SIG-M5 treated with dmso at 0.1 percent for 504 hours (cell line): ENCODE measurements at regions not wholly inside any gene's neighbourhood (a gene's known extent, or its start where the extent isn't known, plus 50 kb on each side); places are given as distances from the start of the nearest gene placed in this dataset.
A peak's percentile ranks its signal among the peaks of the same experiment; 100 is the strongest.

Source experiments
- DNase-seq: peaks from one replicate; lab custom pipeline; 2025; ENCODE audit not compliant: unreplicated experiment; lab: John Stamatoyannopoulos, UW

DNA sequence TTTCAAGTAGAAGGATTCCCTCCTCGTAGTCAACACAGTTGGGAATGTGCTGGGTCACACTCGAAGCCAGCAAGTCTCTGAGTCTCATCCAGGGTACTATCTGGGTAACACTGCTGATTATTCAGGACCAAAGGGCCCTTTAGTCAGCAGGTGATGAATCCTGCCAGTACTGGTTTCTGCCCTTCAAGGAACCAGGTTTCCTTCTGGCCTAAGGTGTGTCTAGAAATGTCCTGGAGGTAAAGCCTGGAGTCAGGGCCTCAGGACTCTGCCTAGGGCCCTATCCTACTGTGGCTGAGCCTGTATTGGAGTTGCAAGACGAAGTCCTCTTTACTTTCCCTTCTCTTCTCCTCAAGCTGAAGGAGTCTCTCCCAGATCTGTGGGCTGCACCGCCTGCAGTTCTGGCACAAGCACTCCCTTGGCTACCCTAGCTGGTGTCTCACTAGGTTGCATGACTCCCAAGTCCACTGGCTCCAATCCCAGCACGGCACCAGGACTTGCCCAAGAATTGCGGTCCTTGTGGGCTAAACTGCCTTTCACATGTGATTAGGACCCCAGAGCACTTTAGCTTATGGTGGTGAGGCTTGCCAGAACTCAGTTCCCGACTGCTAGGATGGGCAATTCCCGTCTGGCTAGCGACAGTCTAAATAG is 193.7 kb upstream of the PDE3A start:
- DNase-seq, result no peak

DNA sequence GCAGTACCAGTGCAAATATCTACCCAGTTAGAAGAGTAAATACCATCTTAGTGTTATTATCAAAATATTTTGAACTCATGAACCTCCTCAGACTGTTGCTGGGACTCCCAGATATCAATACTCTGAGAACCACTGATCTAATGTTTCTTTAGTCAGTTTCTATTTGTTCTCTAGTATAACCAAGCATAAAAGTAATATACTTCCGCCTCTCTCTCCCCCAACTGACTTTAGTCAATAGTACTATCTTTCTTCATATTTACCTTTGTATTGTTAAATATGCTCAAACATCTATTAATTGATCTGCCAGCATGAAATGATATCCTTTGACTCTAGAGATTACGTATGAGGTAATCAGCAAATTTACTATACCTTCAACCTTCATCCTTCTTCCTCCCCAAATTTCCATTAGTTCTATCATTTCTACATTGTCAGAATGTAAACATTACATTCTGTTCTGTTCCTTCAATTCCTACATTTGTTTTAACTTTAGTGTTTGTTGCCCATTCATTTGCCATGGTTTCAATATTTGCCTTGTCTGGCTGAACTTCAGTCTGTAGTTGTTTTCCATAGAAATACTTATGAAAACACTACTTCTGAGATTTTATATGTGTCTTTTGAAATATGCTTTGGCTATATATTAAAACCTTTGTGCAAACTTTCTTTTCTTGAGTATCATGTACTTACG is 192.5 kb upstream of the PDE3A start:
- no peak for DNase-seq

DNA sequence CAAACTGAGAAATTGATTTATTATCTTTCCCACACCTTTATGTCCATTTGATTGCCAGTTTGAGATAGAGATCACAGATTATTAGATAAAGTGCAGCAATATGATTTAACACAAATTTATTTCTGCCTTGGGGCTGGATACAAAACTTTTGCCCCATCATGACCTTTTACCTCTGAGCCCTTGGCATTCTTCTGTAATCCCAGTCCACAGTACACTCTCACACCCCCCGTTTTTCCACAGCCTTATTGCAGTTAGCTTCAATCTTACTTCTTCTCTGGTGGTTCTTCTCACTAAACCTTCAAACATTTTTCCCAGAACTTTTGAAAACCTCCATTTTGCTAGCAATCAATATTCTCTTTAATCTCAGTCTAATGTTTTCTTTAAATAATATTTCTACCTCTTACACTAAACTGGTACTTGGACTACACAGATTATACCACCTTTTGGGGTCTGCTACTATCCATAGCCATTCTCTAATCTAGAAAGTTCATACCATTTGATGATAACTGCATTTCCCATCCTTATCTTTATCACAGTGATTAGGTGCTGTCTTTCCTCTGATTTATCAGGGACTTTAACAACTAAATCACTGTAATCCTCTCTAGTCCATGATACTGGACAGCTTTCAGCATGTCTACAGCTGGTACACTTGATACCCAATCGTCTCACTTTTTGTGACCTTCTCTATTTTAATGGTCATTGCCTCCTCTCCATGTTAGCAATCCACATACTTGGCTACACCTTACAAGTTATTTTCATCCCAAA is 186.7 kb upstream of the PDE3A start:
- no peak for DNase-seq

DNA sequence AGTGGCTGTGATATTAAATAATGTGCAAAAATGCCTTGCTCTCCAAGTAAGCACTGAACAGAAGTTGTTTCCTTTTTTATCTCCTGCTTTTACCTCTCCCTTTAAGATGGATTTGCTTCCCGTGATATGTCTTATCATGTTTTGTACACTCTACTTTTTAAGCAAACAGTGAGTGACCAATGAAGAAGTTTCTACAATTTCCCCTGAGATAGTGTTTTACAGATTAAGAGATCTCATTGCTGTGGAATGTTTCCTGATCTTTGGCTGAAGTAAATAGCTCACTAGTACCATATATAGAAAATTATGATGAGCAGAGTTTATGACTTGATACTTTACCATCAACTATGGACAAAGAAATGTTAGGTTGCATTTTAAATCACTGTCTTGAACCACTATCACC is 184.8 kb upstream of the PDE3A start:
- DNase-seq, result no peak

DNA sequence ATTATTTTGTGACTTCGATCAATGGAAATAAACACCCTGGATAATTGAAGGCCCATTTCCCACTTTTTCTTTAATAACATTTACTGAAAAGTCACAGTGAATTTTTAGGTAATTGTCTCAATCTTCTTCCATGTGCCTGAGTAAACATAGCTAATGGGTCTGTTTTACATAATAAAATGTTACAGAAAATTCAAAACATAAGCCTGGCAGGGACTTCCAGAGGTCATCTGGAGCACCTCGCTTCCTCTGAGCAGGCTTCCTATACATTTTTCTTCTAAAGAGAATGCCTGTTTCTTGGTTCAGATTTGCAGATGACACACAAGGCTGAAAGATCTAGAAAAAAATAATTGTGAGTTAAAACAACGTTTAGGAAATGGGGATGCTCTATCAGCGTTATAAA is 183.8 kb upstream of the PDE3A start:
- no peak for DNase-seq

DNA sequence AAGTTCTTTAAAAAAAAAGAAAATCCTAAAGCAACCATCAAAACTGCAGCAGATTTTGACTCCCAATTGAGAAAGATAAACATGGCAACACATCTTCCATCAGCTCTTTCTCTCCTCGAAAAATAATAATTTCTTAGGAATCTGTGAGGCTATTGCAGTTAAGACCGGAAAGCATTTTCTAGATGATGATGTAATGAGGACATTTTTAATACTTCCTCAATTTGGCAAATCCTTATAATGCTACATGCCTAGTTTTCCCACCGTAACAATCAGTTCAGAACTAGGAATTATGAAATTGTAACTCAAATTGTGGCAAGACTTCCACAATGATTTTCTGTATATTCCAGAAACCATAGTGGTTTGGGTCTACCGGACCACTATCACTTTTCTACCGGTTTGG is 180.9 kb upstream of the PDE3A start:
- DNase-seq, result no peak

DNA sequence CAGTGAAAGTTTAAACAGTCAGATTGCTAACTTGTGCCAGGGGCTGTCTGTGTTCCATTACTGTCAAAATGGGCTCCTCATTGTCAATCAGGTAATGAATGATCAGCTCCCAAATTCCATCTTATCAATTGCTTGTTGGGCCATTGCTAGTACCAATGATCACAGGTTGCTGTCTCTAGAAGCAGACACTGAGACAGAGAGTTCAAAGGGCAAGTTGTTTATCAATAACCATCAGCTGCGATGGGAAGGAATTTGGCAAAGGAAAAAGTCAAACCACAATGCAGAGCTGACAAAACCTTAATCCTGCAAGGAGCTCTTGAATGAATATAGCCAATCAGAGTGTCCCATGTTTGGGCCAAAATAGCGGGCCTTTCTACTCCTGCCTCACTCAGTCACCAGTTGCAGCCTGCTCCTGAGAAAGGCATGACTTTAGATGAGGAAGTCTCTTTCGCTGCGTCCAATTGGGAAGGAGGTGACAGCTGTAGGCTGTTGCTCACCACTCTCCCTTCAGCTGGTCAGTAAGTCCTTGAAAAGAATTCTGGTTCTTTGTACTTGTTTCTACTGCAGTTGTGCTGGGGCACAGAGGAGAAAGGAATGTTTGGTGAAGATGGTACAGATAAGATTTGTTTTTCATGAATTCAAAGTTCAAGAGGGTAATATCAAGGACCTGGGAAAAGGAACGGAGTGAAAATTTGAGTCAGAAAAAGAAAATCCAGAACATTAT is 179.2 kb upstream of the PDE3A start:
- no peak for DNase-seq

DNA sequence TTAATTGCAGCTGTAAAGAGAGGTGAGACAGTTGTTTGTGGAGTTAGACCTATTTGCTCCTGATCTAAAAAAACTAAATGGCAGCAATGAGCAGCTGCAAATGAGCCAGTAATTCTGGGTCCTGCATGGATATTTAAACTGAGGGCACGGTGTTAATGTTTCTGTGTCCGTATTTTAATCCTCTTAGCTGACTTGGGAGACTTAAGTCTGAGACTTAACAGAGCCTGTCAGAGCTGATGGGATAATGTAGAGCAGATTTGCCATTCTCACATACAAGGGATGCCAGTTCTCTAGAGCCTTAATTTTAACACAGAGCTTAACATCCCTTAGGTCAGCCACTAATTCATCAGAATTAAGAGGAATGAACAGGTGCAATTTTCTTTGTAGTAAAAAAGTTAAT is 178.6 kb upstream of the PDE3A start:
- DNase-seq, result no peak

DNA sequence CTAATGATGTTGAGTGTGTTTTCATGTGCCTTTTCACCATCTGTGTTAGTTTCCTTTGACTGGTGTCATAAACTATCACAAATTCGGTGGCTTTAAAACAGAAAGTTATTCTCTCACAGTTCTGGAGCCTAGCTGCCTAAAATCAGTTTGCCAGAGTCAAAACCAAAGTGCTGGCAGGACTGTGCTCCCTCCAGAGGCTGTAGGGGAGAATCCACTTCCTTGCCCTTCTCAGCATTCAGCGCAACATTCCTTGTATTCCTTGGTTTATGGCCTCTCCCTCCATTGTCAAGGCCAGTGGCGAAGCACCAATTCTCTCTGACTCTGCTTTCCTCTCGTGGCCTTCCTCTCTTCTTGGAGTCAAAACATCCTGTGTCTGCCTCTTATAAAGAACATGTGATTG is 174.2 kb upstream of the PDE3A start:
- no peak for DNase-seq

DNA sequence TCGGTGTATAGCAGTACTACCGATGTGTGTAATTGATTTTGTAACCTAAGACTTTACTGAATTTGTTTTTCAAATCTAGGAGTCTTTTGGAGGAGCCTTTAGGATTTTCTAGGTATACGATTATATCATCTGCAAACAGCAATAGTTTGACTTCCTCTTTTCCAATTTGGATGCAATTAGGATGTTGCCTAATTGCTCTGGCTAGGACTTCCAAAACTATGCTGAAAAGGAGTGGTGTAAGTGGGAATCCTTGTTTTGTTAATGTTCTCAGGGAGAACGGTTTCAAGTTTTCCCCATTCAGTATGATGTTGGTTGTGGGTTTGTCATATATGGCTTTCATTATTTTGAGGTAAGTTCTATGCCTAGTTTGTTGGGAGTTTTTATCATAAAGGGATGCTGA is 171.6 kb upstream of the PDE3A start:
- DNase-seq, result no peak

DNA sequence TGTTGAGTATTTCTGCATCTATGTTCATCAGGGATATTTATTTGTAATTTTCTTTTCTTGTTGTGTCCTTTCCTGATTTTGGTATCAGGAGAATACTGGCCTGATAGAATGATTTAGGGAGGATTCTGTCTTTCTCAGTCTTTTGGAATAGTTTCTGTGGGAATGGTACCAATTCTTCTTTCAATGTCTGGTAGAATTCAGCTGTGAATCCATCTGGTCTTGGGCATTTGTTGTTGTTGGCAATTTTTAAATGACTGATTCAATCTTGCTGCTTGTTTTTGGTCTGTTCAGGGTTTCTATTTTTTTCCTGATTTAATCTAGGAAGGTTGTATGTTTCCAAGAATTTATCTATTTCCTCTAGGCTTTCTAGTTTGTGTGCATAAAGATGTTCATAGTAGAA is 170.9 kb upstream of the PDE3A start:
- no peak for DNase-seq

DNA sequence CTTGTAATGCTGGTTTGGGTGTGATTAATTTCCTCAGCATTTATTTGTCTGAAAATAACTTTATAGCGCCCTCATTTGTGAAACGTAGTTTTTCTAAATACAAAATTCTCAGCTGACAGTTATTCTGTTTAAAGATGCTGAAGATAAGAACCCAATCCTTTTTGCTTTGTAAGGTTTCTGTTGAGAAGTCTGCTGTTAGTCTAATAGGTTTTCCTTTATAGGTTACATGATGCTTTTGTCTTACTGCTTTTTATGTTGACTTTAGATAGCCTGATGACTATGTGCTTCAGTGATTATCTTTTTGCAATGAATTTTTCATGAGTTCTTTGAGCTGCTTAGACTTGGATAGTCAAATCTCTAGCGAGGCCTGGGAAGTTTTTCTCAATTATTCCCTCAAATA is 168.6 kb upstream of the PDE3A start:
- DNase-seq, result no peak

DNA sequence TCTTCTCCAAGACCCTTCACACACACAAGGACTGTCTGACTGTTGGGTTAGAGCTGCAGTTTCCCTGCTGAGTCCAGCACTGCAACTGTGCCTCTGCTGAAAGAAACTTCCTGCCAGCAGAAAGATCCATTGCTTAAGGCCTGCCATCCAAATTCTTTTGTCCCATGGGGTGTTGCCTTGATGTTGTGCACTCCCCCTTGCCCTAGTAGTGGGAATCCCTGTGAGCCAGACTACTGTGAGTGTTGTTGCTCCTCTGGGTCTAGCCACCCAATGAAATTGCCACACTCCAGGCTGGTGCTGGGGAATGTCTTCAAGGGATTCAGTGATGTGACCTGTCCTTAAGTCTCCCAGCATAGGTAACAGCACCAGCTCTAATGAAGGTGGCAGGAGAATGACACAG is 166.6 kb upstream of the PDE3A start:
- DNase-seq, result no peak

DNA sequence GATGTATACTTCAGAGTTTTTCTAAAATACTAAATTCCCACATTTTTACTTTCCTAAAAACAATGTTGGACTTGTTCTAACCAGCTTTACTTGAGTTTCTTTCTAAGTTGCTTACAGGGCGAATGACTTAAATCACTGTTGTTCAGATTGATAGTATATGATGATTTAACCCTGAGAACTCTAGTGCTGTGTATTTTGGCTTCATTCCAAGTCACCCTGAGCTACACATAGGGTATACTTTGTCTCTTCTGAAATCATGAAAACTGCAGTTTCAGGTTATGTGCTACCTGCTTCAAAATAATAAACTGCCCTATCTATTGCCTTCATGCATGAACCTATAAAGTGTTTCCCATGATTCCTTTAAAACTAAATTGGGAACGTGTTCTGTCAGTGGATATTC is 162.5 kb upstream of the PDE3A start:
- no peak for DNase-seq

DNA sequence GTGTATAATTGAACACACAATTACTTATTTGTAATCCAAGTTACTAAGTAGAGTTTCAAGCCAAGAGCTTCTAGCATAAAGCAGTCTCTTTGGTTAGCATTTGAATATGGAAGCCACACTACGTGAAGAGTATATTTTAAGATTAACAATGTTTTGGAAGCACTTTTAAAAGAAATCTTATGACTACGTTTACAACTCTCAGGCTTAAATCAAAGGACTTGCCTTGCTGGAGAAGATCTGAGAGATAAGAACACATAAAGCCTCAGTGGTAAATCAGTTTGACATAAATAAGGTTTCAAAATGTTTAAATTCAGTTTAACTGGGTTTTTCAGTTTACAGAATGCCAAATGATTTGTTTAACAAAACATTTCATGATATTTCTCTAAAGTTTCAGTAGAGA is 161.9 kb upstream of the PDE3A start:
- DNase-seq, result no peak

DNA sequence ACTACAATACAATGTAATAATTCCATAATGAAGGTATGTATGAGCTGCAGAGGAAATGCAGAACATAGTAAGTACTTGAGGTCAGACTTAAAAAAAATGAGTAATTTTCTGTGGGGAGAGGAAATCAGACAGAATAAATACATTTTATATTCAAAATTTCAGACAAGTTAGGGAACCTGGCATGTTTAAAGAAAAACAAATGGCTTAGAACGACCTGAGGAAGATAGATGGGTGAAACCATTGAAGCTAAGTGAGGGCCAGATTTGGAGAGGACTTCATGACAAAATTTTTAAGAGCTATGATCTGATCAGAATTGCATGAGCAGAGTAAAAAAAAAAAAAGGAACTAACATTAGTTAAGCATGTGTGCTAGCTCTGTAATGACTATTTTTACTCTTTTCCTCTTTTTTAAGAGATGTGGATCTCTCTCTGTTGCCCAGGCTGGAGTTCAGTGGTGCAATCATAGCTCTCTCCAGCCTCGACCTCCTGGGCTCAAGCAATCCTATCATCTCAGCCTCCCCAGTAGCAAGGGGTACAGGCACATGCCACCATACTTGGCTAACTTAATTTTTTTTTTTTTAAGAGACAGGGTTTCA is 157.6 kb upstream of the PDE3A start:
- peak; percentile 68 for DNase-seq

DNA sequence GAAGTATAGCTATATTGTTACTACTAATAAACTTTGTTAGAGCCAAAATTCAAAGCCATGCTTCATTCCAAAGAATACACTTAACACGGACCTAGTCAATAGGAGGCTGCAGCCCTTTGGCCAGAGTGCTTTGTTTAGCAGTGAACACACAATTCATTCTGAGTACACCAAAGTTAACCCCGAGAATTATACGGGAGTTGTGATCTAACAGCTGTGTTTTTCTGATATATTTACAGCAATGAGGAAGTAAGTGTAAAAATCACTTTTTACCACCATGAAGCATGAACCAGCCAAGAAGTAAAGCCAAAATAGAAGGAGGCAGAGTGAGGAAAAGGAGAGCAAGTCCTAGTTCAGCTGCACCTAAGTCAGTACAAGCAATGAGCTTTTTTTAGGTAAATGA is 156.8 kb upstream of the PDE3A start:
- DNase-seq, result no peak

DNA sequence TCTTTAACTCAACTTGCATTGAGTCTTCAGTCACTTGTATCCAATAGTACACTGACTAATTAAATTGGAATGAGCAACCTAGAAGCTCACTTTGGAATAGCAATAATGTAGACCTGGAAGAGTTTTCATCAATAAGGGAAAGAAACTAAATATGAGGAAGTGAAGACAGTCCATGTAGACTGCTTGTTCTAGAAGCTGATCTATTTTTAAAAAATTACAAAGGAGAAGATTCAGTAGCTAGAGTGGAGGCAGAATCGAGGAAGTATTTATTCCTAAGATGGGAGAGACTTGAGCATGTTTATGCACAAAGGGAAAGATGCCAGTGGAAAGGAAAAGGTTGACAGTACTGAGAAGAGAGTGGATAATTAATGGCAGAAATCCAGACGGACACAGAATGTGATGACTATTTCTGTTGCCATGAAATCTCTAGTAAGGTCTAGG is 156.3 kb upstream of the PDE3A start:
- DNase-seq, result peak; percentile 70

DNA sequence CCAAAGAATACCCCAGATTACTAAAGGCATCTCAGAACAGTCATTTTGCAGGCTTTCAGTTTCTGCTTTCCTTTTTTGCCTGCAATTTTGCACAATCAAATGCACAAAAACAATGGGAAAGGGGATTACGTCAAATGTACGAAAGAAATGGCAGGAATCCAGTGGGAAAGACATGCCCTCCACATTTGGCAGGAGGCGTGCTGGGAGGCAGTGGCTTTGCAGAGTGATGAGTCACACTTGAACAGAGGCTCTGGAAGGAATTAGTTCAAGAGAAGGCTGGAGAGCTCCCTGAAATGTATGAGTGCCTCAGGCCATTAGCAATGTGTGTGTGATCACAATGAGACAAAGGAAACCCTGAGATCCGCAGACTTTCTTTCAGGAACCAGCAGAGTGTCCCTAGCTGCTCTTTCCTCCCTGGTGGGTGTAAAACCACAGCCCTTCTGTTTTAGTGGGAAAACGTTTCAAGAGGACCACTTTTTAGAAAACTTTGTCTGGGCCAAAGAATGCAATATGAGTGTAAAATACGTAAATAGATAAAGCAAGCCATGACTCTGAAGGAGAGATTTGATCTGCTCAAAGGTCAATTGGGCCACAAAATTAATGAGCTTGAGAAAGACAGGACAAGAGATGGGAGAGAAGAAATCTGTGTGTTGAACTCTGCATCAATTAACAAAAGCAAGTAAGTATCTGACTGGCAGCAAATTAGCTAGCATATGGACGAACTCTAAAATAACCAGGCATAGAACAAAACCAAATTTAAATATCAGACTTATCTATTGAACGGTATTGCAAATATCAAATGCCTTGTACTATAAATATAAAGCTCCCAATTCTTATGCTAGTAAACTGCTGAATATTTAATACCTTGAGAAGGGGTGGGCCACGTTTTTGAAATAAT is 155.4 kb upstream of the PDE3A start:
- DNase-seq, result peak; percentile 62
